ENCODE measurements at regions not wholly inside any gene's neighbourhood (a gene's known extent, or its start where the extent isn't known, plus 50 kb on each side); places are given as distances from the start of the nearest gene placed in this dataset.

DNA sequence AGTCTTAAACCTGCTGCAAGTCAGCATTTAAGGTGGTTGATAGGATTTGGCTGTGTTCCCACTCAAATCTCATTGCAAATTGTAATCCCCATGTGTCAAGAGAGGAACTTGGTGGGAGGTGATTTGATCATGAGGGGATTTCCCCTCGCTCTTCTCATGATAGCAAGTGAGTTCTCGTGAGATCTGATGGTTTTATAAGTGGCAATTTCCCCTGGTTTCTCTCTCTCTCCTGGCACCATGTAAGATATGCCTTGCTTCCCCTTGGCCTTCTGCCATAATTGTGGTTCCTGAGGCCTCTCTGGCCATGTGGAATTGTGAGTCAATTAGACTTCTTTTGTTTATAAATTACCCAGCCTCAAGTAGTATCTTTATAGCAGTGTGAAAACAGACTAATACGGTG lies 84.3 kb upstream of the SMC2 start:
- H3K56ac ChIP-seq (replicated peaks; ENCODE audit: insufficient read length, low read depth, low read length): no peak overlapping the region
- H3K4me1 ChIP-seq (replicated peaks in 1 of 4; ENCODE audit: control insufficient read depth in 3 of 4, insufficient read depth in 4 of 4, low read length in 3 of 4): no peaks in the 10 kb centered on the region
- H2BK12ac ChIP-seq (ENCODE audit: low read depth, low read length): no peak overlapping the region
- CTCF ChIA-PET (ENCODE audit: partially characterized antibody): no interaction called here
- H3K23me2 ChIP-seq (ENCODE audit: low read depth, low read length): no peaks in the 10 kb centered on the region
- no peak overlapping the region for H4K8ac ChIP-seq (ENCODE audit: extremely low read depth, insufficient read depth, low read length)
- 76% methylated on average over 3 of the region's 3 CpGs; no CpG with 5 or more reads in 1 of the 2 experiments for WGBS, 2 experiments (ENCODE audit: extremely low coverage in 1 of 2, insufficient coverage in 1 of 2, insufficient read length in 1 of 2, insufficient replicate concordance in 2 of 2, low coverage in 1 of 2, low lambda C conversion rate in 2 of 2, missing lambda C conversion rate in 1 of 2)
- no peak overlapping the region for H3K4me2 ChIP-seq (ENCODE audit: insufficient read depth in 1 of 2, low read depth in 2 of 2, low read length in 2 of 2)
- H2BK120ac ChIP-seq (replicated peaks; ENCODE audit: low read depth, low read length): no peak overlapping the region
- H3K79me1 ChIP-seq (ENCODE audit: low read depth, low read length): no peaks in the 10 kb centered on the region; the same call in 1 of the 2 replicates
- H2BK20ac ChIP-seq (ENCODE audit: low read length): no peak overlapping the region
- H3K18ac ChIP-seq (ENCODE audit: extremely low read depth, low read length): no peak overlapping the region
- no peak overlapping the region for H3K23ac ChIP-seq (ENCODE audit: insufficient read length)
- no peak overlapping the region for H3K4me3 ChIP-seq (ENCODE audit: extremely low read depth in 1 of 4, insufficient read depth in 2 of 4, low read depth in 3 of 4, low read length in 4 of 4)
- no peak overlapping the region for H3K27ac ChIP-seq (ENCODE audit: low read depth, low read length)
- no peak overlapping the region for H4K5ac ChIP-seq (ENCODE audit: insufficient read length, low read depth, low read length)
- FAIRE-seq (no peak), DNase-seq (ENCODE audit: low read depth in 1 of 2, low spot score in 2 of 2) (no peak)
- peak overlapping the region; percentile 62; the same call in 1 of the 2 replicates for H2AFZ ChIP-seq (ENCODE audit: low read length)
- H3K9me3 ChIP-seq (ENCODE audit: insufficient read depth in 2 of 2, low read depth in 1 of 2, low read length in 1 of 2): no peaks in the 10 kb centered on the region
- no peak overlapping the region for H3K9ac ChIP-seq (replicated peaks in 1 of 4; ENCODE audit: extremely low read depth in 1 of 4, low read depth in 3 of 4, low read length in 3 of 4)
- POLR2A ChIA-PET (ENCODE audit: partially characterized antibody): no interaction called here
- H2BK15ac ChIP-seq (ENCODE audit: low read length): no peak overlapping the region
- H4K91ac ChIP-seq (replicated peaks; ENCODE audit: insufficient read length, low read length): no peak overlapping the region
- no peaks in the 10 kb centered on the region for H3K27me3 ChIP-seq (replicated peaks in 1 of 4; ENCODE audit: control insufficient read depth in 3 of 4, extremely low read depth in 1 of 4, insufficient read depth in 3 of 4, low read length in 3 of 4)
- H2BK5ac ChIP-seq (ENCODE audit: low read depth, low read length): no peak overlapping the region
- H3K14ac ChIP-seq (ENCODE audit: insufficient read length): no peak overlapping the region
- H3K36me3 ChIP-seq (ENCODE audit: control insufficient read depth in 2 of 4, insufficient read depth in 4 of 4, low read length in 3 of 4): no peaks in the 10 kb centered on the region
- H3K79me2 ChIP-seq (ENCODE audit: control insufficient read depth in 1 of 2, insufficient read depth in 2 of 2, low read length in 2 of 2): no peaks in the 10 kb centered on the region
- no peak overlapping the region for H3K4ac ChIP-seq (replicated peaks; ENCODE audit: insufficient read length, low read depth, low read length)
- H2AK5ac ChIP-seq (ENCODE audit: low read depth, low read length): no peak overlapping the region
- no peaks in the 10 kb centered on the region for H4K20me1 ChIP-seq (replicated peaks in 1 of 2; ENCODE audit: control insufficient read depth in 1 of 2, insufficient read depth in 2 of 2, low read length in 2 of 2)
- TF ChIP-seq ZNF274 (IDR thresholded peaks at IDR 0.05; ENCODE audit: borderline replicate concordance, extremely low read depth, low read length): no peak
- TF ChIP-seq BCL11A (IDR thresholded peaks at IDR 0.05; ENCODE audit: low read depth in 2 of 2, low read length in 2 of 2): no peak
- TF ChIP-seq CREB1 (IDR thresholded peaks at IDR 0.05): no peak
- no peak for TF ChIP-seq TAF7 (optimal IDR thresholded peaks at IDR 0.05; ENCODE audit: borderline replicate concordance, low read depth, low read length)
- no peak for TF ChIP-seq MAX (IDR thresholded peaks at IDR 0.05)
- no peak for TF ChIP-seq E2F6 (IDR thresholded peaks at IDR 0.05)
- no peak for TF ChIP-seq SAP30 (IDR thresholded peaks at IDR 0.05; ENCODE audit: insufficient read depth, insufficient replicate concordance, low read length)
- no peak for TF ChIP-seq CEBPB (IDR thresholded peaks at IDR 0.05; ENCODE audit: low read depth, low read length)
- TF ChIP-seq SRF (IDR thresholded peaks at IDR 0.05; ENCODE audit: low read depth, low read length): no peak
- TF ChIP-seq, protein P1, sequence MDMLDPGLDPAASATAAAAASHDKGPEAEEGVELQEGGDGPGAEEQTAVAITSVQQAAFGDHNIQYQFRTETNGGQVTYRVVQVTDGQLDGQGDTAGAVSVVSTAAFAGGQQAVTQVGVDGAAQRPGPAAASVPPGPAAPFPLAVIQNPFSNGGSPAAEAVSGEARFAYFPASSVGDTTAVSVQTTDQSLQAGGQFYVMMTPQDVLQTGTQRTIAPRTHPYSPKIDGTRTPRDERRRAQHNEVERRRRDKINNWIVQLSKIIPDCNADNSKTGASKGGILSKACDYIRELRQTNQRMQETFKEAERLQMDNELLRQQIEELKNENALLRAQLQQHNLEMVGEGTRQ (IDR thresholded peaks at IDR 0.05; ENCODE audit: low read length): no peak
- no peak for TF ChIP-seq RAD21 (IDR thresholded peaks at IDR 0.05 in 1 of 2, conservative IDR thresholded peaks at IDR 0.05 in 1 of 2; ENCODE audit: low read depth in 2 of 2, low read length in 2 of 2)
- no peak for TF ChIP-seq SUZ12 (IDR thresholded peaks at IDR 0.05; ENCODE audit: low read length)
- no peak for TF ChIP-seq SIX5 (IDR thresholded peaks at IDR 0.05; ENCODE audit: low read depth, low read length)
